SW 1271 (cell line): ENCODE measurements at regions not wholly inside any gene's neighbourhood (a gene's known extent, or its start where the extent isn't known, plus 50 kb on each side); places are given as distances from the start of the nearest gene placed in this dataset.
A peak's percentile ranks its signal among the peaks of the same experiment; 100 is the strongest.

ENCODE experiments used
- DNase-seq, 2 experiments: peaks; one replicate each; lab custom pipeline; 2025; lab: John Stamatoyannopoulos, UW

DNA sequence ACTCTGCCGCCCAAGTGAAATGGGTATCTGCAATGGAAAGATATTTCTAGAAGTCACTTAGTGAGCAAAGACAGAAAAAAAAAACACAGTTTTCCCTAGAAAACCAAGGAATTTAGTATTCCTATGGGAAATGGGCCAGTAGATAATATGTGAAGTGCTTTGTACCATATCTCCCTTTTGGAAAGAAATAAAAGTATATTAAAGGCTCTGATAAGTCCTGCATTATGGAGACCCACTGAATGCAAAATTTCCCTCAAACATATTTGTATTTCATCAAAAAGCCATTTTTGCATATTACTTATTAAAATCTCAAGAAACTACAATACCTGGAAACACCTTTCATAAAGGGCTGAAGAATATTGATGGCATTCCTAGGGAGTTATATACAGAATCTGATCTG is 51.6 kb upstream of the DYNLRB2 start:
- no peak for DNase-seq

DNA sequence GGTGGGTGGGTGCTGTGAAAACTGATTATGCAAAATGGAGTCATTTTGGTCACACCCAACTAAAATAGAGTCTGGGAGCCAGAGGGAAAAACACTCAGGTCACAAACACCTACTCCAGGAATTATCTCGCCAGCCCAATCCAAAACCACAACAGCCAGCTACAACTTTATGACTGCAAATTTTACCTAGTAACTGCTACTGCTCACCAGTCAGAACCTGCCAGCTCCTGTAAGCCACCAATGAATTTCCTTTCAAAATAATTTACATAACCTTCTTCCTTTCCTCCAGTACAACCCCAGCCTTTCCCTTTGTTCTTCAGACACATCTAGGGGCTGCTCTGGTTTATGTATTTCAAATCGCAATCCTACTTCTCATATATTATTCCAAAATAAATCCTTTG is 52.6 kb upstream of the DYNLRB2 start:
- DNase-seq, result no peak

DNA sequence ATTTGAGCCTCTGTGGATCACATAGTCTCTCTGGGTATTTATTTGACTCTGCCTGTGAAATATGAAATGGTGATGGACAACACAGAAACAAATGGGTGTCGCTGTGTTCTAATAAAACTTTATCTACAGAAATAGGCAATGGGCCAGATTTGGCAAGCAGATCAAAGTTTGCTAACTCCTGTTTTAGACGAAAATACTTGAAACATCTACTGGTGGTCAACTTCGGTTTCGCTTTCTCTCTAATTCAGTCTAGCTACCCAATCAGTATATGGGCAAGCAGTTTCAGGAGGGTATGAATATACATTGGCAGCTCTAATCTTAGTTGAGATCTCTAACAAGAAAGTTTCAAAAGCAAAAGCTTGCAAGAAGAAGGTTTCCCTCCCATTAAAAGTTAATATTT is 60.1 kb upstream of the DYNLRB2 start:
- DNase-seq, result no peak

DNA sequence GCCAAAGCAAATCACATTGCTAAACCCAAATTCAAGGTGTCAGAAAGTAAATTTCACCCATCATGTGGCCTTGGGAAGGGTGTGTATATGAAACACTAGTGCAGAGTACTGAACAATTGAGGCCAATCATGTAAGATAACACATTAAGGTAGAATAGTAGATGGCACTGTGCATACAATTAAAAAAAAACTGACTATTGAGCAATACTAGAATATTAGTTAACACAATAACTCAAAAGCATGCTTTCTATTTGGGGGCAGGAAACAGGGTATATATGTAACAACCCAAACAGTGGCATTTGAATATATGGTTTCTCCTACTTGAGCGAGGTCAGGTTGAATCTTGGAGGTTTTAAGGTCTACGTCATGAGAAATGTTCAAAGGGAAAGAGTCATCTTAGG is 63.0 kb upstream of the DYNLRB2 start:
- DNase-seq, result no peak

DNA sequence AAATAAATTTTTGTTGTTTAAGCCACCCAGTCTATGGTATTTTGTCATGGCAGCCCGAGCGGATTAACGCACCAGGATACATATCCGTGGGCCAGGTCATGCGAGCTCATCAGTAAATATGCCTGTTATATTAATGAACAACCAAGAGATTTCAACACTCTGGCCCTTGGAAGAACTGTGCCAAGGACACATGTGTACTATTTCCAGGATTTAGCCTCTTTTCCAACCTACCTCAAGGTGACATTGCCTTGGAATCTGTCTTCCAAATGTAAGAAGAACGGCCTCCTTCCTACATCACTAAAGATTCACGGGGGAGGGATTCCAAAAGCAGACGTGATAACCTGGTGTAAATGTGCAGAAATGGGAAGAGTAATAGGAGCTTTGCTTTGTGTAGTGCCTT is 72.8 kb upstream of the DYNLRB2 start:
- DNase-seq, result no peak

DNA sequence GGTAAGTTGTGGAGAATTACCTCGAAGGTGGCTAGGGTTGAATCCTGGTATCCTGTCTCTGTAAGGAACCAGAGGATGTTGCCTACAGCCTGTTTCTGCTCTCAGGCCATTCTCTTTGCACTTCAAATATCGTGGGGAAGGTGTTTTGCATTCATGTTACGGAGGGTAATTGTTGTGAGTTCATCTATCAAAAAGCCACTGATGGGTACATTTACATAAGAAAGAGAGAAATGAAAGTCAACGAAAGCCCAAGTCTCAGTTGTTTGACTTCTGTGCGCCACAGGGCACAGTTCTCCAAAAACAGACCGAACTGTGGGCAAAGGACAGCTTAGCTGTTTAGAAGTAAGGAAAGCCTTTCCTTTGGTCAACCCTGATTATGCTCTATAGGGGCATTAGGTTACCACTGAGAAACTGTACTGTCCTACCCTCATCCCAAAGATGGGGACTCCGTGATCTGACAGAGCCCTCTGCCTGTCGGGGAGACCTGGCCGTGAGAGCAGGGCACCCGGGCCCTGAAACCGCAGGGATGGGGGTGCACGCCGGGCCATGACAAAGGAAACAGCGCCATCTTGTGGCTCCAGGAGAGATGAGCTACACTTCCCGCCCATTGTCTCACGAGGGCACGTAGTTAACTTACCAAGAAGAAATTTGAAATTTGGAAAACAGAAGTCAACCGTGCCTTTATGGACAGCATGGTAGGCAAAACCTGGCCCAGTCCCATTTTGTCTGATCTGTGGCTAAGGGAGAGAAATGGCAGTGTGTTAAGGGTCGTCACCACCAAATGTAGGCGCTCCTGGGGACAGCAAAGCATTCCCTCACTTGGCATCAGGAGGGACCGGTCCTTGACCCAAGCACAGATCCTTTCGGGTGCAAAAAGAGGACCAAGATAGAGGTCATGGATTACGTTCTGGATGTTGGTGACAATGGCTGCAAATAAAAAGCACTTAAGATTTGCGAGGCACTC is 74.5 kb upstream of the DYNLRB2 start:
- peak in 1 of 2 experiments; percentile 28 for DNase-seq

DNA sequence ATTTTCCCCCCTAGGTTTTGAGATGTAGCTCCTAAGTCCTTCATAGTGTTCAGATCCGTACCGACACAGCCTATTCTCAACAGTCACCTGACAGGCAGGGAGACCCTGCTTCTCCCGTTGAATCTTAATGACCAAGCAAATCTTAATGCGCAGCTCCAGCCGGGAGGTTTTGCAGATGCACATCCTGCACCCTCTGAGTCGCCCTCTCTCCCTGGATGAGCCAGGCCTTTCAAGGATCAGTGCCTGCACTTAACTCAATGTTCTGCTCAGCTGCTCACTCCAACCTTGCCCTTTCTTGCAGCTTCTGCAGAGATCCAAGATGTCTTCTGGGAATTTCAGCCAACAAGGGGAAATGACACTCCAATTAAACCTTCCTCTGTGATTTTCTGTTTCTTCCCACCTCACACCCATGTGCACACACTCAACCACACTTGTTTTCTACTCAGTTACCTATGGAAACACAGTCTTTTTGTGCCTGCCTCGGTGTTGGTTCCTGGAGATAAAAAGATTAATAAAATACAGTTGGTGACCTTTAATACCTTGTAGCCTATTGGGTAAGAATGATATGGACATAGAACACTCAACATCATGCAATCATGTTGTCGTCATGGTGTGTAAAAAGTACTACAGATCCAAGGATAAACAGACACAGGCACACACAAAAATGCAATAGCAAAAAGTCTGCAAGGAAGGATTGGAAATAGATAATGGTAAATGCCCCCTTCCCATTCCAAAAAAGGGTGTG is 76.9 kb upstream of the DYNLRB2 start:
- no peak for DNase-seq

DNA sequence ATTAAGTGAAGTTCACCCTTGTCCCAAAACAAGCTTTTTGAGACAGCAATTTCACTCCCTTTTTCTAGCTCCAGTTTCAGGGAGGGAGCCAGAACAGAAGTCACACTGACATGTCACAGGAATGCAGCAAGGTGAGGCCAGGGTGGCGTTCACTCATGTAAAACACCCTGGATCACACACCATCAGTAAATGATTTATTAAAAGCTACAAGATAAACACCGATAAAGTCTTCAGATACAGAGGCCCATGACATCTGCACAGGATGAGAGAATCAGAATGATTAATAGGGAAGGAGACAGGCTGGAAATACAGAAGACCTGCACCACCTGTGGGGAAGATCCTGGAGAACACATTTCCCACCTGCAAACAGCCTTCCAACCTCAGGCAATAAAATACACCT is 77.5 kb upstream of the DYNLRB2 start:
- DNase-seq, result no peak

DNA sequence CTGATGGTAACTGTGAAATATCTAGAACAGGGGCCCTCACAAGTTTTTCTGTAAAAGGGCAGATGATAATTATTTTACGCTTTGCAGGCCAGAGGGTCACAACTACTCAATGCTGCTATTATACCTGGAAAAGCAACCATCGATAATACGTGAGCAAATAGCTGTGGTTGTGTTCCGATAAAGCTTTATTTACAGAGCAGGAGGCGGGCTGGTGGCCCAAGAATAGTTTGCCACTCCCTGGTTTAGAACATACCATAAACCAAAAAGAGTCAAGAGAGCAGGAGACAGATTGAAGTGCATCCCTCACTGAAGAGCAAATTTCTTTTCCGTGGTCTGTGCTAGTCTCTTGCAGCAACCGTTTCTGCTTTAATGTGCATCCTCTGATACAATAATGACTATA is 77.9 kb upstream of the DYNLRB2 start:
- no peak for DNase-seq

DNA sequence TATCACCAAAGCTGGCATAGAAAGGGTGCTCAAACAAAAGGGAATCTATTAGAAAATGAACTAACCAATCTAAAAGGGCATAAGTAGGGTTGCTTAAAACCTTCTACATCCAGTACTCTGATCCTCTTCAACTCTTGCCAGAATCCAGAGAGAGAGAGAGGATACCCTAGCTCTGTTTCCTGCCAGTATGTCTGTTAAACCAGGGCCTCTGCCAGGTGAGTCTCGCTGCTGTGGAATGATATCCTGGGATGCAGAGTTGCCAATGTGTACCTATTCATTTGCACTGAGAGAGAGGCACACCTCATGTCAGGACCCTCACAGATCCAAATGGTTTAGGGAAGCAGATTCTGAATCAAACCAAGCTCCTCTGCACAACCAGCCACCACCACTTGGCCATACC is 79.8 kb upstream of the DYNLRB2 start:
- DNase-seq, result no peak

DNA sequence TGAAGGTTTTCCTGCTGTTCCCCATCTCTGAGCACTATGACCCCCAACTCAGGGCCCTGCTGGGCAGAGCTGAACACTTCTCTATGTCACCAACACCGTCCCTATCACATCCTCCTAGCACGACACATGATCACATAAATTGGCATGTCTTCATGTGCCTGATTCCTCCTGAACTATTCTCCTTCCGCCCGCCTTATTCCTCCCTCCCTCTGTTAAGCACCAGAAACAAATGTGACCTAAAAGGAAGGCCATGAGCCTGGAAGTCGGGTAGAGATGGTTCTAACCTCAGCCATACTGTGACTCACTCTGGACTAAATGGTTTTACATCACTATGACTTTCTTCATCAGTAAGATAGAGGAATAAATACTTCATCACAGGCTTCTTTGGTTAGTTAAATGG is 80.8 kb upstream of the DYNLRB2 start:
- DNase-seq, result no peak

DNA sequence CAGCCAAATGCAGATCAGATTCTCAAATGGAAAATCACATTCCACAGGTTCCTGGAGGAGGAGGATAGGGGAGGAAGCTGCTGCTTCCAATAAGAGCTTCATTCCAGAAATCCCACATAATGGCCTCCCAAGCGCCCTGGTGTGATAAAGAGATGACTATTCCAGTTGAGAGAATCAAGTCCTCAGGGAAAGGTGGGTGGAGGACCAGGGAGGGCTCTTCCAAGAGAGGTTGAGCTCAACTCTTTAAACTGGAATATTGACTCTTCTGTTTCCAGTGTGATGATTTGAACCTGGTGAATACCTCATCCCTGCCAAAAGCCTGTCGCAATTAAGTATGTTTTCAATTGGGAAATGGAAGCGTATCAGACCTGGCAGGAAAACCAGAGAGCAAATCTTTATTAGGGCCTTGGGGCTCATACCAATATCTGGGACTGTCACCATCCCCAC is 81.4 kb upstream of the DYNLRB2 start:
- DNase-seq, result no peak

DNA sequence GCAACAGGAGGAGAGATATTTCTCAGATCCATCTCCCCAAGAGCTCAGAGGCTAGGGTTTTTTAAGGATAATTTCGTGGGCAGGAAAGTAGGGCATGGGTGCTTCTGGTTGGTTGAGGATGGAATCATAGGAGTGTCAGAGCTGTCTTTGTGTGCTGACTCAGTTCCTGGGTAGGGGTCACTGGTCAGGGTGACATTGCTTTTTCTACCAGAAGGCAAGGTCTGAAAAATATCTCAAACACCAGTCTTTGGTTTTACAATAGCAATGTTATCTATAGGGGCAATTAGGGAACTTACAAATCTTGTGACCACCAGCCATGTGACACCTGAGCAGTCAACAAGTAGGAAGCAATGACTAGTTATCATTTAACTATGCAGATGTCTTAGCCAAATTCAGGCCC is 82.9 kb upstream of the DYNLRB2 start:
- no peak for DNase-seq

DNA sequence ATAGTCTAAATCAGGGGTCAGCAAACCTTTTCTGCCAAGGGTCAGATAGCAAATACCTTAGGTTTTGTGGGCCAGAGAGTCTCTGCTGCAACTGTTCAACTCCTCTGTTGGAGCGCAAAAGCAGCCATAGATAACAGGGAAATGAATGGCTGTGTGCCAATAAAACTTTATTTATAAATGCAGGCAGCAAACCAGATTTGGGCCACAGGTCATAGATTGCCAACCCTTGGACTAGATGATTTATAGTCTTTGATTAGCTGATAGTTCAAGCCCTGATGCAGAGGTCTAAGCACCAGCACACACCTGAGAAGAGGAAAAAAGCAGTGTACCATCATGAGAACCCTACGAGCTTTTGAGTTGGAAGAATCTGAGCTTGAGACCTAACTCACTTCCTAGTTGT is 86.0 kb upstream of the DYNLRB2 start:
- no peak for DNase-seq

DNA sequence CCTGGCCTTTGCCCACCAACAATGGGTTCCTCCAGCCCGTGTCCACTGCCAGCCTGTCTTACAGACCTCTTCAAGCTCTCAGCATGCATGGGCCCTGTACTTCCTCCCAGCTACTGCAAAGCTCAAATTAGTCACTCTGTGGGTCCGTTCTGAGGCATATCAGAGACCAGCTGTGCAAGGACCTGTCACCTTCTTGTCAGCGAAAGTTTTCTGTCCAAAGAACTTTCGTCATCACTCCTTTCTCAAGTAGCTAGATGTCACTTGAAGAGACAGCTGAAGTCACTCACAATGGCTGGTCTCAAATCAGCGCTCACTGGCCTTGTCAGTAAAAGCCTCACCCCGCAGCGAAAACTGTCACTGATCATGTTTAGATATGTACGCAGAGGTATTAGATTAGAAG is 91.4 kb upstream of the DYNLRB2 start:
- no peak for DNase-seq

DNA sequence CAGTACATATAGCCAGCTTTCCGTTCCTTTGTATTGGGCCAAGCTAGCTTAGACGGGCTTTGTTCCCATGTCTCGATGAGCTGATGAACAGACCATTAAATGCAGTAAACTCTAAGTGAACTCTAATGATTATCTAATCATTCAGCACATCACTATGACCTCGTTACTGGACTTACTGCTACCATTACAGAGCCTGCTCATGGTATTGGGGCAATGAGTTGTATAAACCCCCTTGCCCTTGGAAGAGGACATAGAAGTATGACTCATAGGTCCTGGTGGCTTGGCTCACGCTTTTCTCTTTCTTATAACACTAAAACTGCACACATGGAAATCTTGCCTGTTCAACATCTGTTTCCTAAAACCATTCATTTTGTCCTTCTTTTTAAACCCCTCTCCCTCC is 93.6 kb upstream of the DYNLRB2 start:
- DNase-seq, result no peak

DNA sequence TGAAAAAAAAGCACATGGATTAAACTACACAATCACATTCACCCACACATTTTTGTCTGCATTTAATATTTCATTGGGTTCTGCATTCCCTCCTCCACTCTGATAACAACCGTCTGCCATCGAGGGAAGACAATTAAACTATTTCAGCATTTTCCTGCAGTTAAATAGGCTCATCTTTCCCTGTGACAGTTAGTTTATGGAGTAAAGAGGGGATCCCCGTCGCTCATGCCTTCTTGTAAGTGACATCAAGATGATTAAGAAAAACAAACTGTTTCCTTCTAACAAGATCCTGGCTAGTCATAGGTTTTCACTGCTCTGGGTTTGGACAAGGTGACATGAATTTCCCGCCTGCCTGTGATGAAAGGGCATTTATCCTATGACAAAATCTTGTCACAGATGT is 98.0 kb upstream of the DYNLRB2 start:
- DNase-seq, result no peak

DNA sequence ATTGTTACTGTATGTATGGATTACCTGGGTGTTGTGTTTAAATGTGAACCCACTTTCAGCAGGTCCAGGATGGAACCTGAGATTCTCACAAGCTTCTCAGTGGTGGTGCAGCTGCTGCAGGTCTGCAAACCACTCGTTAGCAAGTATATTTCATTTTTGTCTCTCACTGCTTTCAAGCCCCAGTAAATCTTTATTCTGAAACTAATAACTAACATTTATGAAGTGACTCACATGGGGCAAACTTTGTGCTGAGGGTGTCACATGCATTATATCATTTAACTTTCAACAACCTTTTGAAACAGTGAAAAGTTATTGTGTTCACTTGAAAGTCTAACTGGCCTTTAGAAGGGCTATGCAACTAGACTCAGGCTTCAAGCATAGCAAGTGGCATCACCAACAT is 98.9 kb upstream of the DYNLRB2 start:
- no peak for DNase-seq

DNA sequence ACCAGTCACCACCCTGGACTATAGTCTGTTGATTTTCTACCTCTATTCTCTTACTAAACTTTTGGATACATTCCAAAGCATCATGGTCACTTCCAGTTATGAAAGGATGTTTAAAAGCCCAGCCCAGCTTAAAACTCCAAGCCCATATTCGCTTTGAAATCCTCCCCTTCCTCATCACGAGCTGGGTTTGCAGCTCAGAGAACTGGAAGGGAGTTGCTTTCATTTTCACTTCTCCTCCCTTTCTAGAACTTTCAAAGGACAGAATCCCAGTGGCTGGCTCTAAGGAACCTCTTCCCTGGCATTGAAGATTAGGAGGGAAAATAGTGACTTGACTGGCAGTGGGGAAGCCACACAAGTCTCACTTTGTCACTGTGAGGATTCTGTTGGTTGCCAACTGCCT is 100.1 kb upstream of the DYNLRB2 start:
- no peak for DNase-seq

DNA sequence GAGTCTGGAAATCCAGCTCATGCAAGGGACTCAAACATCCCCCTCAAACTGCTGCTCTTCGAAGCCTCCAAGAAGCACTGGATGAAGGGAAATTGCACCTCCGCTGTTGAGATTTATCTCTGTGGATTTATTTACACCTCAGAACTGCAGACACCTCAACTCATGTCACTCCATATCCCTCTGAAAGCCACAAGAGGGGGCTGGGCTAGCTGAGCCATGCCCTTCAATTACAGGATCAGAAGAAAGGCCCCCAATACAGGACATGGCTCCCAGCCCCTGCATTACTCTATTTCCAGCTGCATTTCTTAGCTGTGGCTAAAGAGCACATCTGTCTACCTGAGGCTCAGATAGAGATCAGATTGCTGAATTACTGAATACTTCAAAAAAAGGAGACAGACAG is 103.1 kb upstream of the DYNLRB2 start:
- DNase-seq, result no peak

DNA sequence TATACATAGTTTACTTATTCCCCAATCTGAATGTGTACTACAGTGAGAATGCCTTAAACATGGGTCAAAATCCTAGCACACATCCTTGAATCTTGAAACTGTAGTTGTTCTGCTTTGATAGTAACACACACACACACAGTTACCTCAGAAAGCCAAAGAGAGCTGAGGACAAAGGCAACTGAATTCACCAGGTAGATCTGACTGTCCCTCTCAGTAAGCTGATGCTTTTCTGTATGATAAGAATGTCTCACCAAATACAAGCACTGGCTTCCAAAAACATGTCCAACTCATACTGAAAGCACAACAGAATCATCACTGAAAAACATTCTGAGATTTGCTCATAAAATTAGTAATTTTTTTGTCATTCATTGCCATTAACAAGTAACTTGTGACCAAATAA is 104.3 kb upstream of the DYNLRB2 start:
- DNase-seq, result no peak

DNA sequence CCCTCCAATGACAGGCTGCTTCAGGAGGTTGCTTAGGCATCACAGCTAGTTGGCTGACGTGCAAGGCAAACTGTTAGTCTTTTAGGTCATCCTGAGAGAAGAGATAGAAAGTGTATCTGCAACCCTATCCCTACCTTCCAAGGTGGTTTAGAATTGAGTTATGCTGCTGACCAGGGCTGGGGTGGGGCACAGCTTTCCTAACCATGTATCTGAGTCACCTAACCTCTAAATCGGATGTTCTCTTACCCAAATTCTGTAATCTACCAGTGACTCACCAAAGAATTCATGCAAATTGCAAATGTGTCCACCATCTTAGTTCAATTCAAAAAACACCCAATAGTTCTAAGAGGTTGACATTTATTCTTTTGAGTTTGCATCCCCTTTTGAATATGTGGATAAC is 107.2 kb upstream of the DYNLRB2 start:
- DNase-seq, result no peak

DNA sequence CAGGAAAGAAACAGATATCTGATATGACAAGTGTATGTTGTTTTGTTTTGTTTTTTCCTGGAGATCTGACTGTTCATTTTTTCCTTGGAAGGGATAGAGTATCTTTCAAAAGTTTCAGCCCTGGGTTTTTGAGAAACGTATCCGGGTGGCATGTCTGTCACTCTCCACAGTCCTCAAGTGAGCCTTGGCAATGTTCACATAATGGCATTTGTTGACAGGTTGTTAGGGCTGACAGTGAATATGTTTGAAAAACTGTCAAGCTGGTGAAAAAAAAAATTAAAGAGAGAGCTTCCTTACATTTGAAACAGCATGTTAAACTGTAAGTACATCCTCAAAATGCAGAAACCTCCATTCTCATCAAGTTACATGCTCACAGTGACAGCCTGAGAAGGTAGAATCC is 113.0 kb upstream of the DYNLRB2 start:
- no peak for DNase-seq
